K562 (cell line): ENCODE measurements at regions not wholly inside any gene's neighbourhood (a gene's known extent, or its start where the extent isn't known, plus 50 kb on each side); places are given as distances from the start of the nearest gene placed in this dataset.

Source experiments
- ATAC-seq: fragments of 200-7000 bp; cut with Tn5 transposase; 3 replicates; pipeline ENCODE4 v1.9.1; 2020; ENCODE audit warnings: moderate library complexity
- BruUV-seq: library from RNA; stranded (reverse); fragments of 400-500 nt; replicated peaks from 2 replicates; lab custom pipeline; 2021; lab: Mats Ljungman, UMichigan
- CTCF ChIA-PET: fragments of 300-600 bp; formaldehyde crosslinking; extraction: SDS; loops from one replicate; lab custom pipeline; 2021; ENCODE audit warnings: low intra/inter-chr PET ratio; lab: Yijun Ruan, JAX
- POLR2A ChIA-PET: fragments of 300-600, 350-650 bp; sonication (Branson Sonifier 250); formaldehyde crosslinking; extraction: SDS; loops from one replicate; lab custom pipeline; 2021; ENCODE audit warnings: antibody characterized with exemption, inconsistent platforms; lab: Yijun Ruan, JAX
- DNase-seq, 4 experiments: peaks; one replicate each; pipeline versions ENCODE4 v3.0.0 to v3.0.0-alpha.2; 2011 to 2018; ENCODE audit warnings: low spot score in 3 of 4, mixed read lengths in 3 of 4; ENCODE audit errors: extremely low read depth in 1 of 4
- FAIRE-seq: peaks from 2 replicates; lab custom pipeline; 2011; peaks lifted over from hg19 to GRCh38; lab: Jason Lieb, UNC
- H2AFZ ChIP-seq: 2 replicates; pipeline ENCODE4 v1.6.0; 2011; ENCODE audit warnings: low read depth, low read length, control low read depth, inconsistent platforms
- H3K27ac ChIP-seq: fragments of 200-600 bp; 3 replicates; pipeline ENCODE4 v1.8.0; 2011; ENCODE audit warnings: low read depth, mild to moderate bottlenecking, control low read depth, inconsistent platforms, low read length, moderate library complexity, mixed read lengths; ENCODE audit errors: extremely low read depth
- H3K27me3 ChIP-seq, 2 experiments: fragments of 300-600 bp in 1 of 2; 2 replicates in 1 of 2; 3 replicates in 1 of 2; pipeline versions ENCODE4 v1.6.0 to v1.8.0; 2011; ENCODE audit warnings: inconsistent platforms in 2 of 2, low read length in 2 of 2, mild to moderate bottlenecking in 1 of 2, mixed read lengths in 1 of 2, moderate library complexity in 1 of 2; ENCODE audit not compliant: control insufficient read depth in 2 of 2, insufficient read depth in 2 of 2
- H3K36me3 ChIP-seq: fragments of 300-600 bp; 3 replicates; pipeline ENCODE4 v1.8.0; 2011; ENCODE audit warnings: mild to moderate bottlenecking, low read length, inconsistent platforms; ENCODE audit not compliant: control insufficient read depth, insufficient read depth
- H3K4me1 ChIP-seq, 2 experiments: fragments of 200-600 bp in 1 of 2; replicated peaks in 1 of 2; 2 replicates in 1 of 2; 3 replicates in 1 of 2; pipeline versions ENCODE4 v1.5.1 to v1.8.0; 2011; ENCODE audit warnings: inconsistent platforms in 2 of 2, low read length in 2 of 2, mild to moderate bottlenecking in 1 of 2, mixed read lengths in 1 of 2, moderate library complexity in 1 of 2; ENCODE audit not compliant: control insufficient read depth in 2 of 2, insufficient read depth in 2 of 2
- H3K4me2 ChIP-seq: 2 replicates; pipeline ENCODE4 v1.6.1; 2011; ENCODE audit warnings: low read length, control low read depth, inconsistent platforms, mixed read lengths; ENCODE audit not compliant: insufficient read depth
- H3K4me3 ChIP-seq: fragments of 200-600 bp; sonication (generic), shearing (Covaris generic); 2 replicates; pipeline ENCODE4 v1.5.1; 2016; ENCODE audit warnings: control low read depth, inconsistent platforms
- H3K79me2 ChIP-seq: fragments of 200-600 bp; 3 replicates; pipeline ENCODE4 v1.8.0; 2011; ENCODE audit warnings: low read length, inconsistent platforms; ENCODE audit not compliant: control insufficient read depth, insufficient read depth
- H3K9ac ChIP-seq, 2 experiments: 2 replicates each; pipeline versions ENCODE4 v1.6.0 to v1.6.1; 2011; ENCODE audit warnings: low read depth in 2 of 2, low read length in 2 of 2, control low read depth in 1 of 2, inconsistent platforms in 1 of 2, mild to moderate bottlenecking in 1 of 2, mixed read lengths in 1 of 2; ENCODE audit not compliant: insufficient read depth in 1 of 2
- H3K9me1 ChIP-seq: one replicate; pipeline ENCODE4 v1.6.0; 2011; ENCODE audit warnings: inconsistent platforms, mild to moderate bottlenecking, low read length, moderate library complexity; ENCODE audit not compliant: control insufficient read depth, insufficient read depth
- H3K9me3 ChIP-seq: replicated peaks from 2 replicates; pipeline ENCODE4 v1.5.1; 2011; ENCODE audit warnings: low read depth, low read length, inconsistent platforms; ENCODE audit not compliant: control insufficient read depth, insufficient read depth
- H4K20me1 ChIP-seq: replicated peaks from 2 replicates; pipeline ENCODE4 v1.6.1; 2011; ENCODE audit warnings: low read length, inconsistent platforms, mixed read lengths; ENCODE audit not compliant: control insufficient read depth, insufficient read depth
- BRF1 ChIP-seq: IDR thresholded peaks from 3 replicates; pipeline ENCODE4 v1.6.1; 2011; ENCODE audit warnings: borderline replicate concordance, mild to moderate bottlenecking; ENCODE audit not compliant: insufficient read length; ENCODE audit errors: extremely low read depth
- ID3 ChIP-seq, 2 experiments: fragments of 250-450 bp in 1 of 2; fragments of 450-650 bp in 1 of 2; sonication (Bioruptor Pico) in 1 of 2; IDR thresholded peaks; 2 replicates each; pipeline versions ENCODE4 v1.6.1 to v1.8.0; 2016 to 2021; ENCODE audit warnings: mild to moderate bottlenecking in 2 of 2, moderate library complexity in 2 of 2, missing compliant biosample characterization in 1 of 2, missing genetic modification characterization in 1 of 2
- KAT7 ChIP-seq: sonication (generic); formaldehyde crosslinking; IDR thresholded peaks from 2 replicates; pipeline ENCODE4 v1.8.0; 2022; ENCODE audit warnings: missing genetic modification reagents, mild to moderate bottlenecking, borderline replicate concordance
- POLR2B ChIP-seq: fragments of 450-650 bp; IDR thresholded peaks from 2 replicates; pipeline ENCODE4 v1.6.1; 2018; ENCODE audit warnings: low read depth; ENCODE audit not compliant: partially characterized antibody
- RBM25 ChIP-seq: fragments of 200-400 bp; formaldehyde crosslinking; IDR thresholded peaks from 2 replicates; pipeline ENCODE4 v1.6.1; 2018; ENCODE audit warnings: low read length, low read depth, moderate library complexity; ENCODE audit not compliant: severe bottlenecking
- TCF7 ChIP-seq: sonication (generic); IDR thresholded peaks from 2 replicates; pipeline ENCODE4 v1.6.1; 2016; ENCODE audit warnings: antibody characterized with exemption, borderline replicate concordance
- ZNF175 ChIP-seq: fragments of 200-800 bp; sonication (Bioruptor generic); IDR thresholded peaks from 2 replicates; pipeline ENCODE4 v1.6.1; 2016; ENCODE audit warnings: low read depth, mild to moderate bottlenecking, missing genetic modification characterization, missing compliant biosample characterization
- ZNF561 ChIP-seq: fragments of 450-650 bp; formaldehyde crosslinking; conservative IDR thresholded peaks from 2 replicates; pipeline ENCODE4 v1.4.0; 2020; ENCODE audit warnings: mild to moderate bottlenecking, moderate library complexity
- ZNF586 ChIP-seq: fragments of 450-650 bp; formaldehyde crosslinking; conservative IDR thresholded peaks from 2 replicates; pipeline ENCODE4 v1.4.0; 2020; ENCODE audit warnings: mild to moderate bottlenecking, moderate library complexity
- WGBS: fragments of 100-300 bp; shearing (Covaris generic); methylation state at CpG from one replicate; pipeline ENCODE4 v1.1.6; 2016; ENCODE audit warnings: low coverage, mixed read lengths; ENCODE audit not compliant: insufficient coverage; ENCODE audit errors: missing lambda C conversion rate; 5-methylcytosine and 5-hydroxymethylcytosine counted together
- in situ Hi-C: fragments of 300-500 bp; cut with MboI; formaldehyde crosslinking; loops from 4 replicates; pipeline ENCODE4 v1.15.0; 2018; ENCODE audit warnings: inconsistent platforms, mixed read lengths
- intact Hi-C: fragments of 100-400 bp; cut with micrococcal nuclease; formaldehyde crosslinking; loops from 2 replicates; pipeline ENCODE4 v1.14.2; 2022

GRCh38 chr2:102085238-102085637, 57.3 kb upstream of the IL1R1 start:
- Histone ChIP-seq H3K79me2 (no peaks in the 10 kb centered on the region), H2AFZ (no peak overlapping the region), H3K9me3 (no peaks in the 10 kb centered on the region; the same call in 1 of the 2 replicates), H3K27me3 (no peaks in the 10 kb centered on the region), H3K9ac (no peak overlapping the region), H3K4me1 (peaks cover 9 to 20% of the 10 kb centered on the region in 2 experiments; a peak in 4 of 5 replicates), H3K36me3 (no peaks in the 10 kb centered on the region), H3K4me3 (no peak overlapping the region), H3K9me1 (no peaks in the 10 kb centered on the region), H4K20me1 (no peaks in the 10 kb centered on the region), H3K4me2 (no peak overlapping the region), H3K27ac (no peak overlapping the region)
- BruUV-seq: no TSS peak
- ChIA-PET CTCF (no interaction called here), POLR2A (no interaction called here)
- FAIRE-seq (no peak), DNase-seq (no peak), ATAC-seq (no peak)
- in situ Hi-C loops (no loop called here), intact Hi-C loops (no loop called here)
- no peak for TF ChIP-seq ZNF586 (CRISPR knock-in tag)
- WGBS: 12% methylated on average over 1 of the region's 1 CpG

GRCh38 chr2:102086150-102086872, 56.2 kb upstream of the IL1R1 start:
- Histone ChIP-seq H3K27ac (no peak overlapping the region), H3K36me3 (no peaks in the 10 kb centered on the region), H3K9me3 (no peaks in the 10 kb centered on the region; the same call in 1 of the 2 replicates), H3K4me2 (no peak overlapping the region), H3K27me3 (no peaks in the 10 kb centered on the region), H3K9me1 (no peaks in the 10 kb centered on the region), H3K4me1 (peaks cover 5 to 15% of the 10 kb centered on the region in 2 experiments; a peak in 4 of 5 replicates), H4K20me1 (no peaks in the 10 kb centered on the region), H3K79me2 (no peaks in the 10 kb centered on the region), H3K9ac (no peak overlapping the region), H3K4me3 (no peak overlapping the region), H2AFZ (no peak overlapping the region)
- ChIA-PET POLR2A (no interaction called here), CTCF (no interaction called here)
- WGBS: 51% methylated on average over 6 of the region's 6 CpGs
- FAIRE-seq (no peak), DNase-seq (no peak), ATAC-seq (no peak)
- BruUV-seq: no TSS peak
- intact Hi-C loops (no loop called here), in situ Hi-C loops (no loop called here)
- TF ChIP-seq POLR2B (no peak), TCF7 (no peak), ID3 (CRISPR knock-in tag; IDR thresholded peaks at IDR 0.05) (no peak), ID3 (tag; IDR thresholded peaks at IDR 0.05) (no peak), RBM25 (no peak), KAT7 (CRISPR knock-in tag) (no peak), ZNF175 (CRISPR knock-in tag) (no peak), BRF1 (no peak), ZNF561 (CRISPR knock-in tag) (no peak)
